Thyroid gland (tissue), 4 donors: ENCODE measurements at regions not wholly inside any gene's neighbourhood (a gene's known extent, or its start where the extent isn't known, plus 50 kb on each side); places are given as distances from the start of the nearest gene placed in this dataset.

Experiments
- DNase-seq, 2 donors: peaks; one replicate each; pipeline ENCODE4 v3.0.0-alpha.2; 2019
- H3K27ac ChIP-seq, 3 donors: fragments of 200-600 bp; sonication (generic); 1 replicate in 2 of 3; 2 replicates in 1 of 3; pipeline ENCODE4 v1.5.1; 2016 to 2019; ENCODE audit warnings: mild to moderate bottlenecking in 1 of 3, moderate library complexity in 1 of 3
- H3K27me3 ChIP-seq: fragments of 200-600 bp; sonication (generic); one replicate; pipeline ENCODE4 v1.5.1; 2019
- H3K36me3 ChIP-seq, 2 donors: fragments of 200-600 bp; sonication (generic); one replicate each; pipeline ENCODE4 v1.5.1; 2016 to 2019
- H3K4me1 ChIP-seq, 2 donors: fragments of 200-600 bp; sonication (generic); one replicate each; pipeline ENCODE4 v1.5.1; 2017 to 2019
- H3K4me3 ChIP-seq, 3 donors: fragments of 200-600 bp; sonication (generic); replicated peaks in 1 of 3; 1 replicate in 2 of 3; 2 replicates in 1 of 3; pipeline ENCODE4 v1.5.1; 2016; ENCODE audit warnings: mild to moderate bottlenecking in 1 of 3
- H3K9me3 ChIP-seq: fragments of 200-600 bp; sonication (generic); one replicate; pipeline ENCODE4 v1.5.1; 2017
- CTCF ChIP-seq, 6 experiments: fragments of 200-600 bp in 3 of 6; fragments of 450-650 bp in 3 of 6; sonication (generic) in 3 of 6; IDR thresholded peaks; one replicate each; pipeline ENCODE4 v1.5.1; 2016 to 2019; ENCODE audit warnings: antibody characterized with exemption in 6 of 6, mild to moderate bottlenecking in 2 of 6, inconsistent platforms in 1 of 6, moderate library complexity in 1 of 6
- POLR2A ChIP-seq, 2 donors: fragments of 450-650 bp; IDR thresholded peaks; one replicate each; pipeline ENCODE4 v1.6.1; 2017; ENCODE audit warnings: antibody characterized with exemption in 2 of 2, mild to moderate bottlenecking in 2 of 2, moderate library complexity in 1 of 2
- WGBS, 2 donors: methylation state at CpG; one replicate each; pipeline ENCODE4 v1.1.5; 2017; 5-methylcytosine and 5-hydroxymethylcytosine counted together
- intact Hi-C: fragments of 100-400 bp; cut with DNase I; formaldehyde crosslinking; loops from one replicate; pipeline ENCODE4 v1.15.1; 2023

- no peak for DNase-seq
- intact Hi-C loops = no loop called here
- WGBS, 2 donors = 90 to 93% methylated on average over 4 of the region's 4 CpGs
- no peaks in the 10 kb centered on the region for H3K36me3 ChIP-seq
- peaks cover 20 to 26% of the 10 kb centered on the region in 2 donors for H3K4me1 ChIP-seq
- no peak overlapping the region for H3K4me3 ChIP-seq
- H3K9me3 ChIP-seq = no peaks in the 10 kb centered on the region
- no peak overlapping the region for H3K27ac ChIP-seq
- peaks cover 16% of the 10 kb centered on the region for H3K27me3 ChIP-seq
- no peak for TF ChIP-seq POLR2A (IDR thresholded peaks at IDR 0.05)
- no peak for TF ChIP-seq CTCF (IDR thresholded peaks at IDR 0.05)
Observed at GRCh38 chr2:45166229-45166890, 157.1 kb upstream of the SIX2 start.

- no peak for DNase-seq
- no peaks in the 10 kb centered on the region for H3K9me3 ChIP-seq
- no peak overlapping the region for H3K27ac ChIP-seq
- H3K27me3 ChIP-seq = peaks cover 6% of the 10 kb centered on the region
- TF ChIP-seq CTCF (IDR thresholded peaks at IDR 0.05) (no peak), POLR2A (IDR thresholded peaks at IDR 0.05) (no peak)
- no peaks in the 10 kb centered on the region for H3K4me1 ChIP-seq
- H3K4me3 ChIP-seq = no peak overlapping the region
- WGBS, 2 donors = 71 to 82% methylated on average over 1 of the region's 1 CpG
- no peaks in the 10 kb centered on the region for H3K36me3 ChIP-seq
- intact Hi-C loops = no loop called here
Observed at GRCh38 chr2:45162711-45163110, 153.5 kb upstream of the SIX2 start.

- Histone ChIP-seq H3K4me1 (no peaks in the 10 kb centered on the region), H3K27me3 (no peaks in the 10 kb centered on the region), H3K36me3 (no peaks in the 10 kb centered on the region), H3K4me3 (no peak overlapping the region), H3K9me3 (no peaks in the 10 kb centered on the region), H3K27ac (no peak overlapping the region)
- TF ChIP-seq CTCF (IDR thresholded peaks at IDR 0.05) (no peak), POLR2A (IDR thresholded peaks at IDR 0.05) (no peak)
- intact Hi-C loops = no loop called here
- DNase-seq = no peak
- 67 to 75% methylated on average over 4 of the region's 4 CpGs for WGBS, 2 donors
Observed at GRCh38 chr2:45156605-45157004, 147.4 kb upstream of the SIX2 start.

- Histone ChIP-seq H3K9me3 (no peaks in the 10 kb centered on the region), H3K36me3 (no peaks in the 10 kb centered on the region), H3K27me3 (no peaks in the 10 kb centered on the region), H3K27ac (no peak overlapping the region), H3K4me3 (no peak overlapping the region), H3K4me1 (no peaks in the 10 kb centered on the region)
- intact Hi-C loops = no loop called here
- no peak for TF ChIP-seq POLR2A (IDR thresholded peaks at IDR 0.05)
- no peak for TF ChIP-seq CTCF (IDR thresholded peaks at IDR 0.05)
- no peak for DNase-seq
- WGBS, 2 donors = 75 to 86% methylated on average over 4 of the region's 4 CpGs
Observed at GRCh38 chr2:45154606-45155155, 145.4 kb upstream of the SIX2 start.

GRCh38 chr2:45154144-45154543 lies 144.9 kb upstream of the SIX2 start:
- Histone ChIP-seq H3K27me3 (no peaks in the 10 kb centered on the region), H3K9me3 (no peaks in the 10 kb centered on the region), H3K4me3 (no peak overlapping the region), H3K27ac (no peak overlapping the region), H3K36me3 (no peaks in the 10 kb centered on the region), H3K4me1 (no peaks in the 10 kb centered on the region)
- no peak for DNase-seq
- intact Hi-C loops = no loop called here
- TF ChIP-seq CTCF (IDR thresholded peaks at IDR 0.05) = no peak
- TF ChIP-seq POLR2A (IDR thresholded peaks at IDR 0.05) = no peak
- 77 to 88% methylated on average over 1 of the region's 1 CpG for WGBS, 2 donors
